HCT116 (cell line): ENCODE measurements at regions not wholly inside any gene's neighbourhood (a gene's known extent, or its start where the extent isn't known, plus 50 kb on each side); places are given as distances from the start of the nearest gene placed in this dataset.

Experiments
- ATAC-seq: fragments of 200-7000 bp; cut with Tn5 transposase; 2 replicates; pipeline ENCODE4 v1.9.1; 2020; ENCODE audit warnings: mild to moderate bottlenecking, moderate library complexity
- BruUV-seq: library from RNA; stranded (reverse); fragments of 400-500 nt; replicated peaks from 2 replicates; lab custom pipeline; 2021; lab: Mats Ljungman, UMichigan
- CTCF ChIA-PET: fragments of 300-600 bp; sonication (Branson Sonifier 250); formaldehyde crosslinking; loops from one replicate; lab custom pipeline; 2021; ENCODE audit warnings: antibody characterized with exemption; lab: Charles Lee
- POLR2A ChIA-PET: fragments of 300-600, 350-600 bp; sonication (Branson Sonifier 250); formaldehyde crosslinking; loops from one replicate; lab custom pipeline; 2021; ENCODE audit warnings: antibody characterized with exemption; lab: Charles Lee
- RAD21 ChIA-PET, 2 experiments: fragments of 300-600 bp; sonication (Branson Sonifier 250); formaldehyde crosslinking; loops; one replicate each; lab custom pipeline; 2023; ENCODE audit warnings: low total read pairs in 2 of 2; ENCODE audit not compliant: uncharacterized antibody in 2 of 2, unreplicated experiment in 2 of 2, low non-redundant PET in 1 of 2; lab: Charles Lee
- DNase-seq: peaks from one replicate; pipeline ENCODE4 v3.0.0-alpha.2; 2010; ENCODE audit warnings: low read depth, low spot score
- H2AFZ ChIP-seq: fragments of 200-600 bp; shearing (Covaris generic), sonication (generic); 2 replicates; pipeline ENCODE4 v1.6.1; 2017; ENCODE audit warnings: low read depth, mixed run types, mixed read lengths, antibody characterized with exemption, low read length; ENCODE audit not compliant: poor library complexity, severe bottlenecking
- H3K27ac ChIP-seq: 2 replicates; pipeline ENCODE4 v1.5.1; 2012; ENCODE audit warnings: low read depth, low read length
- H3K27me3 ChIP-seq: fragments of 200-600 bp; sonication (generic); 2 replicates; pipeline ENCODE4 v1.6.1; 2016; ENCODE audit warnings: mixed run types, low read length, mixed read lengths; ENCODE audit not compliant: insufficient read depth
- H3K36me3 ChIP-seq, 2 experiments: fragments of 200-500 bp in 1 of 2; fragments of 200-600 bp in 1 of 2; sonication (Bioruptor generic) in 1 of 2; sonication (generic) in 1 of 2; 2 replicates each; pipeline versions ENCODE4 v1.5.1 to v1.6.1; 2014 to 2016; ENCODE audit warnings: low read length in 2 of 2, inconsistent platforms in 1 of 2, mixed read lengths in 1 of 2, mixed run types in 1 of 2; ENCODE audit not compliant: insufficient read depth in 2 of 2, control insufficient read depth in 1 of 2
- H3K4me1 ChIP-seq, 2 experiments: fragments of 200-600 bp in 1 of 2; sonication (generic) in 1 of 2; 2 replicates each; pipeline versions ENCODE4 v1.5.1 to v1.6.1; 2012 to 2017; ENCODE audit warnings: low read length in 2 of 2, inconsistent platforms in 1 of 2, mild to moderate bottlenecking in 1 of 2, mixed read lengths in 1 of 2, mixed run types in 1 of 2, moderate library complexity in 1 of 2; ENCODE audit not compliant: insufficient read depth in 2 of 2, control insufficient read depth in 1 of 2
- H3K4me2 ChIP-seq: fragments of 200-600 bp; sonication (generic); 2 replicates; pipeline ENCODE4 v1.6.1; 2017; ENCODE audit warnings: mixed run types, low read length, mixed read lengths
- H3K4me3 ChIP-seq, 2 experiments: fragments of 200-600 bp in 1 of 2; sonication (generic) in 1 of 2; replicated peaks in 1 of 2; 2 replicates each; pipeline ENCODE4 v1.5.1; 2011 to 2016; ENCODE audit warnings: low read length in 2 of 2, control low read depth in 1 of 2, low read depth in 1 of 2, mild to moderate bottlenecking in 1 of 2, mixed read lengths in 1 of 2, mixed run types in 1 of 2
- H3K79me2 ChIP-seq: fragments of 200-600 bp; sonication (generic); 2 replicates; pipeline ENCODE4 v1.6.1; 2017; ENCODE audit warnings: mild to moderate bottlenecking, mixed run types, low read length, moderate library complexity, mixed read lengths; ENCODE audit not compliant: insufficient read depth
- H3K9ac ChIP-seq: fragments of 200-600 bp; sonication (generic); 2 replicates; pipeline ENCODE4 v1.6.1; 2016; ENCODE audit warnings: low read length, mixed read lengths
- H3K9me2 ChIP-seq: fragments of 200-600 bp; sonication (generic), shearing (Covaris generic); 2 replicates; pipeline ENCODE4 v1.6.1; 2017; ENCODE audit warnings: mixed run types, mild to moderate bottlenecking, moderate library complexity; ENCODE audit not compliant: insufficient read depth
- H3K9me3 ChIP-seq, 2 experiments: fragments of 200-500 bp in 1 of 2; fragments of 200-600 bp in 1 of 2; sonication (Bioruptor generic) in 1 of 2; sonication (generic) in 1 of 2; 2 replicates each; pipeline ENCODE4 v1.6.1; 2014 to 2017; ENCODE audit warnings: low read length in 2 of 2, mixed read lengths in 2 of 2, inconsistent platforms in 1 of 2, low read depth in 1 of 2, mild to moderate bottlenecking in 1 of 2, mixed run types in 1 of 2, moderate library complexity in 1 of 2; ENCODE audit not compliant: control insufficient read depth in 1 of 2, insufficient read depth in 1 of 2
- H4K20me1 ChIP-seq: fragments of 200-600 bp; sonication (generic), shearing (Covaris generic); 2 replicates; pipeline ENCODE4 v1.6.1; 2017; ENCODE audit warnings: mixed run types, mild to moderate bottlenecking, moderate library complexity; ENCODE audit not compliant: insufficient read depth
- CBX3 ChIP-seq: IDR thresholded peaks from 2 replicates; pipeline ENCODE4 v1.6.1; 2012; ENCODE audit warnings: low read depth
- CEBPB ChIP-seq: IDR thresholded peaks from 2 replicates; pipeline ENCODE4 v1.6.1; 2012; ENCODE audit warnings: low read depth
- EZH2 ChIP-seq: fragments of 200-600 bp; sonication (generic); IDR thresholded peaks from 2 replicates; pipeline ENCODE4 v1.6.1; 2017; ENCODE audit warnings: antibody characterized with exemption, mixed run types
- EZH2phosphoT487 ChIP-seq: fragments of 200-600 bp; IDR thresholded peaks from 2 replicates; pipeline ENCODE4 v1.6.1; 2018; ENCODE audit warnings: antibody characterized with exemption, borderline replicate concordance
- FOSL1 ChIP-seq: IDR thresholded peaks from 2 replicates; pipeline ENCODE4 v1.6.1; 2012; ENCODE audit warnings: low read depth
- JUND ChIP-seq: IDR thresholded peaks from 2 replicates; pipeline ENCODE4 v1.6.1; 2012
- POLR2A ChIP-seq: IDR thresholded peaks from 2 replicates; pipeline ENCODE4 v1.7.0; 2011; ENCODE audit warnings: borderline replicate concordance; ENCODE audit not compliant: insufficient read depth, insufficient read length; ENCODE audit errors: extremely low read depth
- POLR2AphosphoS5 ChIP-seq: IDR thresholded peaks from 2 replicates; pipeline ENCODE4 v1.6.1; 2011; ENCODE audit warnings: mild to moderate bottlenecking, low read depth, low read length, moderate library complexity
- RAD21 ChIP-seq: IDR thresholded peaks from 2 replicates; pipeline ENCODE4 v1.6.1; 2012; ENCODE audit warnings: low read depth, mild to moderate bottlenecking
- SIN3A ChIP-seq: IDR thresholded peaks from 2 replicates; pipeline ENCODE4 v1.6.1; 2012; ENCODE audit warnings: low read depth
- SP1 ChIP-seq: IDR thresholded peaks from 2 replicates; pipeline ENCODE4 v1.6.1; 2012; ENCODE audit warnings: low read depth
- TCF7L2 ChIP-seq: IDR thresholded peaks from 2 replicates; pipeline ENCODE4 v1.7.0; 2011; ENCODE audit warnings: borderline replicate concordance, inconsistent platforms; ENCODE audit not compliant: insufficient read depth, insufficient read length; ENCODE audit errors: extremely low read depth
- YY1 ChIP-seq: IDR thresholded peaks from 2 replicates; pipeline ENCODE4 v1.6.1; 2011; ENCODE audit warnings: low read length, low read depth, moderate library complexity, mild to moderate bottlenecking; ENCODE audit not compliant: insufficient replicate concordance; ENCODE audit errors: extremely low read depth
- ZFX ChIP-seq: fragments of 450-650 bp; IDR thresholded peaks from 2 replicates; pipeline ENCODE4 v1.6.1; 2017
- ZNF274 ChIP-seq: fragments of 200-500 bp; sonication (Bioruptor generic); IDR thresholded peaks from 2 replicates; pipeline ENCODE4 v1.6.1; 2014; ENCODE audit warnings: mild to moderate bottlenecking, low read depth, low read length, inconsistent platforms
- intact Hi-C: fragments of 100-400 bp; cut with micrococcal nuclease; formaldehyde crosslinking; loops from 2 replicates; pipeline ENCODE4 v1.10.0; 2022
- TF ChIP-seq, protein P1 (sequence below): IDR thresholded peaks from 2 replicates; pipeline ENCODE4 v1.6.1; 2011; ENCODE audit warnings: mild to moderate bottlenecking, low read length, moderate library complexity; ENCODE audit not compliant: insufficient replicate concordance; ENCODE audit errors: extremely low read depth
- TF ChIP-seq, protein P2 (sequence below): IDR thresholded peaks from 2 replicates; pipeline ENCODE4 v1.6.1; 2012; ENCODE audit warnings: low read depth
- TF ChIP-seq, protein P3 (sequence below): IDR thresholded peaks from 2 replicates; pipeline ENCODE4 v1.6.1; 2012
- TF ChIP-seq, protein P4 (sequence below), 3 experiments: fragments of 200-600 bp in 1 of 3; sonication (generic) in 1 of 3; IDR thresholded peaks in 2 of 3; conservative IDR thresholded peaks in 1 of 3; 2 replicates each; pipeline ENCODE4 v1.5.1; 2012 to 2017; ENCODE audit warnings: low read depth in 2 of 3, low read length in 2 of 3, antibody characterized with exemption in 1 of 3, borderline replicate concordance in 1 of 3, control low read depth in 1 of 3, mild to moderate bottlenecking in 1 of 3, mixed read lengths in 1 of 3, mixed run types in 1 of 3, moderate library complexity in 1 of 3; ENCODE audit not compliant: insufficient read depth in 1 of 3
- TF ChIP-seq, protein P5 (sequence below): IDR thresholded peaks from 2 replicates; pipeline ENCODE4 v1.6.1; 2012

DNA sequence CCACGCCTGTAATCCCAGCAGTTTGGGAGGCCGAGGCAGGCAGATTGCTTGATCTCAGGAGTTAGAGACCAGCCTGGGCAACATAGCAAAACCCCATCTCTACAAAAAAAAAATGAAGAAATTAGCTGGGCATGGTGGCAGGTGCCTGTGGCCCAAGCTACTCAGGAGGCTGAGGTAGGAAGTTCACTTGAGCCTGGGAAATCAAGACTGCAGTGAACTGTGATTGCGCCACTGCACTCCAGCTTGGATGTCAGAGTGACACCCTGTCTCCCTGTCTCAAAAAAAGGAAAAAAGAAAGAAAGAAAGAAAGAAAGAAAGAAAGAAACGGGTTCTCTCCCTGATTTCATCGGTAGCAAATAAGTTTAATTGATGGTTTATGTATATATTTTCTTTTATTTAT lies 64.6 kb upstream of the ESX1 start:
- Histone ChIP-seq H2AFZ (no peak overlapping the region), H4K20me1 (no peaks in the 10 kb centered on the region), H3K9me2 (no peaks in the 10 kb centered on the region), H3K27ac (no peak overlapping the region)
- RAD21 ChIA-PET: no interaction called here
- no TSS peak for BruUV-seq
- intact Hi-C loops: no loop called here
- POLR2A ChIA-PET: no interaction called here
- TF ChIP-seq, protein P1, sequence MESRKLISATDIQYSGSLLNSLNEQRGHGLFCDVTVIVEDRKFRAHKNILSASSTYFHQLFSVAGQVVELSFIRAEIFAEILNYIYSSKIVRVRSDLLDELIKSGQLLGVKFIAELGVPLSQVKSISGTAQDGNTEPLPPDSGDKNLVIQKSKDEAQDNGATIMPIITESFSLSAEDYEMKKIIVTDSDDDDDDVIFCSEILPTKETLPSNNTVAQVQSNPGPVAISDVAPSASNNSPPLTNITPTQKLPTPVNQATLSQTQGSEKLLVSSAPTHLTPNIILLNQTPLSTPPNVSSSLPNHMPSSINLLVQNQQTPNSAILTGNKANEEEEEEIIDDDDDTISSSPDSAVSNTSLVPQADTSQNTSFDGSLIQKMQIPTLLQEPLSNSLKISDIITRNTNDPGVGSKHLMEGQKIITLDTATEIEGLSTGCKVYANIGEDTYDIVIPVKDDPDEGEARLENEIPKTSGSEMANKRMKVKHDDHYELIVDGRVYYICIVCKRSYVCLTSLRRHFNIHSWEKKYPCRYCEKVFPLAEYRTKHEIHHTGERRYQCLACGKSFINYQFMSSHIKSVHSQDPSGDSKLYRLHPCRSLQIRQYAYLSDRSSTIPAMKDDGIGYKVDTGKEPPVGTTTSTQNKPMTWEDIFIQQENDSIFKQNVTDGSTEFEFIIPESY: no peak
- TF ChIP-seq EZH2phosphoT487: no peak
- no peak for TF ChIP-seq CEBPB
- TF ChIP-seq, protein P2, sequence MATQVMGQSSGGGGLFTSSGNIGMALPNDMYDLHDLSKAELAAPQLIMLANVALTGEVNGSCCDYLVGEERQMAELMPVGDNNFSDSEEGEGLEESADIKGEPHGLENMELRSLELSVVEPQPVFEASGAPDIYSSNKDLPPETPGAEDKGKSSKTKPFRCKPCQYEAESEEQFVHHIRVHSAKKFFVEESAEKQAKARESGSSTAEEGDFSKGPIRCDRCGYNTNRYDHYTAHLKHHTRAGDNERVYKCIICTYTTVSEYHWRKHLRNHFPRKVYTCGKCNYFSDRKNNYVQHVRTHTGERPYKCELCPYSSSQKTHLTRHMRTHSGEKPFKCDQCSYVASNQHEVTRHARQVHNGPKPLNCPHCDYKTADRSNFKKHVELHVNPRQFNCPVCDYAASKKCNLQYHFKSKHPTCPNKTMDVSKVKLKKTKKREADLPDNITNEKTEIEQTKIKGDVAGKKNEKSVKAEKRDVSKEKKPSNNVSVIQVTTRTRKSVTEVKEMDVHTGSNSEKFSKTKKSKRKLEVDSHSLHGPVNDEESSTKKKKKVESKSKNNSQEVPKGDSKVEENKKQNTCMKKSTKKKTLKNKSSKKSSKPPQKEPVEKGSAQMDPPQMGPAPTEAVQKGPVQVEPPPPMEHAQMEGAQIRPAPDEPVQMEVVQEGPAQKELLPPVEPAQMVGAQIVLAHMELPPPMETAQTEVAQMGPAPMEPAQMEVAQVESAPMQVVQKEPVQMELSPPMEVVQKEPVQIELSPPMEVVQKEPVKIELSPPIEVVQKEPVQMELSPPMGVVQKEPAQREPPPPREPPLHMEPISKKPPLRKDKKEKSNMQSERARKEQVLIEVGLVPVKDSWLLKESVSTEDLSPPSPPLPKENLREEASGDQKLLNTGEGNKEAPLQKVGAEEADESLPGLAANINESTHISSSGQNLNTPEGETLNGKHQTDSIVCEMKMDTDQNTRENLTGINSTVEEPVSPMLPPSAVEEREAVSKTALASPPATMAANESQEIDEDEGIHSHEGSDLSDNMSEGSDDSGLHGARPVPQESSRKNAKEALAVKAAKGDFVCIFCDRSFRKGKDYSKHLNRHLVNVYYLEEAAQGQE: no peak
- TF ChIP-seq ZNF274: no peak
- TF ChIP-seq JUND: no peak
- no peak for TF ChIP-seq SP1
- no peak for TF ChIP-seq RAD21
- TF ChIP-seq FOSL1: no peak
- TF ChIP-seq, protein P3, sequence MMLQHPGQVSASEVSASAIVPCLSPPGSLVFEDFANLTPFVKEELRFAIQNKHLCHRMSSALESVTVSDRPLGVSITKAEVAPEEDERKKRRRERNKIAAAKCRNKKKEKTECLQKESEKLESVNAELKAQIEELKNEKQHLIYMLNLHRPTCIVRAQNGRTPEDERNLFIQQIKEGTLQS: no peak
- TF ChIP-seq ZFX: no peak
- TF ChIP-seq SIN3A: no peak
- TF ChIP-seq, protein P4, sequence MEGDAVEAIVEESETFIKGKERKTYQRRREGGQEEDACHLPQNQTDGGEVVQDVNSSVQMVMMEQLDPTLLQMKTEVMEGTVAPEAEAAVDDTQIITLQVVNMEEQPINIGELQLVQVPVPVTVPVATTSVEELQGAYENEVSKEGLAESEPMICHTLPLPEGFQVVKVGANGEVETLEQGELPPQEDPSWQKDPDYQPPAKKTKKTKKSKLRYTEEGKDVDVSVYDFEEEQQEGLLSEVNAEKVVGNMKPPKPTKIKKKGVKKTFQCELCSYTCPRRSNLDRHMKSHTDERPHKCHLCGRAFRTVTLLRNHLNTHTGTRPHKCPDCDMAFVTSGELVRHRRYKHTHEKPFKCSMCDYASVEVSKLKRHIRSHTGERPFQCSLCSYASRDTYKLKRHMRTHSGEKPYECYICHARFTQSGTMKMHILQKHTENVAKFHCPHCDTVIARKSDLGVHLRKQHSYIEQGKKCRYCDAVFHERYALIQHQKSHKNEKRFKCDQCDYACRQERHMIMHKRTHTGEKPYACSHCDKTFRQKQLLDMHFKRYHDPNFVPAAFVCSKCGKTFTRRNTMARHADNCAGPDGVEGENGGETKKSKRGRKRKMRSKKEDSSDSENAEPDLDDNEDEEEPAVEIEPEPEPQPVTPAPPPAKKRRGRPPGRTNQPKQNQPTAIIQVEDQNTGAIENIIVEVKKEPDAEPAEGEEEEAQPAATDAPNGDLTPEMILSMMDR (IDR thresholded peaks at IDR 0.05 in 2 of 3, conservative IDR thresholded peaks at IDR 0.05 in 1 of 3; ENCODE audit: borderline replicate concordance in 1 of 3, insufficient read depth in 1 of 3, low read depth in 2 of 3, low read length in 2 of 3): no peak
- TF ChIP-seq, protein P5, sequence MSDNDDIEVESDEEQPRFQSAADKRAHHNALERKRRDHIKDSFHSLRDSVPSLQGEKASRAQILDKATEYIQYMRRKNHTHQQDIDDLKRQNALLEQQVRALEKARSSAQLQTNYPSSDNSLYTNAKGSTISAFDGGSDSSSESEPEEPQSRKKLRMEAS: no peak
- no peak for TF ChIP-seq POLR2A
- TF ChIP-seq TCF7L2: no peak
- TF ChIP-seq EZH2: no peak
- no peak for TF ChIP-seq POLR2AphosphoS5
- TF ChIP-seq YY1: no peak
- TF ChIP-seq CBX3: no peak
- TF ChIP-seq, all 23 proteins: peak for 0
- CTCF ChIA-PET: no interaction called here
- H3K9ac ChIP-seq: no peak overlapping the region
- H3K4me1 ChIP-seq: peaks cover 6 to 29% of the 10 kb centered on the region in 2 experiments; a peak in 3 of 4 replicates
- H3K27me3 ChIP-seq: no peaks in the 10 kb centered on the region
- H3K4me2 ChIP-seq: peak overlapping the region; percentile 51
- H3K79me2 ChIP-seq: no peaks in the 10 kb centered on the region
- no peaks in the 10 kb centered on the region for H3K36me3 ChIP-seq
- no peak for ATAC-seq
- no peaks in the 10 kb centered on the region for H3K9me3 ChIP-seq
- DNase-seq: no peak
- no peak overlapping the region for H3K4me3 ChIP-seq
